Naive thymus-derived CD4-positive, alpha-beta T cell (primary cell): ENCODE measurements at regions not wholly inside any gene's neighbourhood (a gene's known extent, or its start where the extent isn't known, plus 50 kb on each side); places are given as distances from the start of the nearest gene placed in this dataset.

Experiments used
- ATAC-seq: fragments of 150-1000 bp; cut with Tn5 transposase; 2 replicates; pipeline ENCODE4 v1.10.0; 2021; ENCODE audit warnings: mild to moderate bottlenecking, moderate library complexity
- CTCF ChIA-PET: fragments of 350-600 bp; sonication (Branson Sonifier 250); formaldehyde crosslinking; loops from one replicate; lab custom pipeline; 2021; ENCODE audit warnings: antibody characterized with exemption; lab: Charles Lee
- POLR2A ChIA-PET: fragments of 350-600 bp; sonication (Branson Sonifier 250); formaldehyde crosslinking; loops from one replicate; lab custom pipeline; 2021; ENCODE audit warnings: antibody characterized with exemption, inconsistent platforms; lab: Charles Lee
- DNase-seq, 9 donors: peaks; one replicate each; pipeline versions ENCODE4 v3.0.0 to v3.0.0-alpha.2; 2020 to 2022; ENCODE audit warnings: mixed read lengths in 1 of 9
- H3K27ac ChIP-seq: one replicate; pipeline ENCODE4 v1.7.0; 2013; ENCODE audit warnings: mild to moderate bottlenecking, low read depth, low read length, moderate library complexity
- H3K27me3 ChIP-seq, 2 donors: one replicate each; pipeline ENCODE4 v1.7.0; 2013; ENCODE audit warnings: low read length in 2 of 2, mild to moderate bottlenecking in 2 of 2, moderate library complexity in 2 of 2; ENCODE audit not compliant: control insufficient read depth in 2 of 2, insufficient read depth in 2 of 2
- H3K36me3 ChIP-seq, 3 experiments: 1 replicate in 2 of 3; 2 replicates in 1 of 3; pipeline ENCODE4 v1.7.0; 2013; ENCODE audit warnings: low read length in 3 of 3, mild to moderate bottlenecking in 3 of 3, moderate library complexity in 1 of 3; ENCODE audit not compliant: insufficient read depth in 3 of 3, control insufficient read depth in 2 of 3
- H3K4me1 ChIP-seq, 2 donors: one replicate each; pipeline ENCODE4 v1.7.0; 2013; ENCODE audit warnings: low read length in 2 of 2, mild to moderate bottlenecking in 2 of 2, moderate library complexity in 1 of 2; ENCODE audit not compliant: control insufficient read depth in 2 of 2, insufficient read depth in 2 of 2
- H3K4me3 ChIP-seq: 2 replicates; pipeline ENCODE4 v1.7.0; 2013; ENCODE audit warnings: mild to moderate bottlenecking, low read length
- H3K9me3 ChIP-seq, 3 experiments: 1 replicate in 2 of 3; 2 replicates in 1 of 3; pipeline ENCODE4 v1.7.0; 2013; ENCODE audit warnings: low read length in 3 of 3; ENCODE audit not compliant: control insufficient read depth in 2 of 3
- H3K27ac Mint-ChIP-seq, 9 donors: one replicate each; pipeline ENCODE4 v1.8.0; 2020 to 2022; ENCODE audit warnings: mixed read lengths in 9 of 9, mild to moderate bottlenecking in 8 of 9, moderate library complexity in 5 of 9, inconsistent platforms in 2 of 9
- H3K27me3 Mint-ChIP-seq, 5 donors: one replicate each; pipeline ENCODE4 v1.8.0; 2021 to 2022; ENCODE audit warnings: mixed read lengths in 5 of 5, mild to moderate bottlenecking in 1 of 5
- H3K36me3 Mint-ChIP-seq, 5 donors: one replicate each; pipeline ENCODE4 v1.8.0; 2020 to 2022; ENCODE audit warnings: mixed read lengths in 5 of 5, mild to moderate bottlenecking in 3 of 5, inconsistent platforms in 1 of 5
- H3K4me1 Mint-ChIP-seq, 7 donors: one replicate each; pipeline ENCODE4 v1.8.0; 2020 to 2022; ENCODE audit warnings: mixed read lengths in 7 of 7, mild to moderate bottlenecking in 3 of 7, inconsistent platforms in 1 of 7
- H3K4me3 Mint-ChIP-seq, 10 donors: one replicate each; pipeline ENCODE4 v1.8.0; 2020 to 2022; ENCODE audit warnings: mild to moderate bottlenecking in 10 of 10, mixed read lengths in 10 of 10, moderate library complexity in 6 of 10, inconsistent platforms in 2 of 10
- H3K9me3 Mint-ChIP-seq, 11 donors: one replicate each; pipeline ENCODE4 v1.8.0; 2020 to 2022; ENCODE audit warnings: mixed read lengths in 11 of 11, mild to moderate bottlenecking in 4 of 11, inconsistent platforms in 1 of 11, moderate library complexity in 1 of 11
- intact Hi-C, 2 donors: fragments of 100-400 bp; cut with micrococcal nuclease; formaldehyde crosslinking; loops; one replicate each; pipeline ENCODE4 v1.15.1; 2023

- Mint-ChIP-seq H3K9me3 (no peaks in the 10 kb centered on the region), H3K27me3 (peaks cover 0 to 36% (median 0%) of the 10 kb centered on the region in 5 donors), H3K4me3 (no peak overlapping the region), H3K36me3 (no peaks in the 10 kb centered on the region), H3K4me1 (peaks cover 0 to 6% (median 0%) of the 10 kb centered on the region in 7 donors), H3K27ac (peak overlapping the region in 1 of 9 donors; percentile 2)
- H3K4me3 ChIP-seq: no peak overlapping the region
- DNase-seq (no peak), ATAC-seq (no peak)
- no peaks in the 10 kb centered on the region for H3K27me3 ChIP-seq
- no peak overlapping the region for H3K27ac ChIP-seq
- H3K36me3 ChIP-seq: no peaks in the 10 kb centered on the region
- intact Hi-C loops: loop anchor here (2.0 to 10.0 kb wide), 4 partner anchors 128 to 1016 kb away; no protein-coding TSS in a partner anchor
- ChIA-PET CTCF (interaction anchor here (0.6 to 9.3 kb wide), 15 partner anchors 10 to 763 kb away, joined by 3 to 269 read pairs (median 7); no protein-coding TSS in a partner anchor), POLR2A (interaction anchor here (1.0 to 1.9 kb wide), 3 partner anchors 120 to 128 kb away, joined by 4 to 13 read pairs (median 5); no protein-coding TSS in a partner anchor)
- H3K9me3 ChIP-seq: no peaks in the 10 kb centered on the region
- no peaks in the 10 kb centered on the region for H3K4me1 ChIP-seq
Observed at GRCh38 chr11:11029027-11029426, 171.2 kb upstream of the ZBED5 start.

DNA sequence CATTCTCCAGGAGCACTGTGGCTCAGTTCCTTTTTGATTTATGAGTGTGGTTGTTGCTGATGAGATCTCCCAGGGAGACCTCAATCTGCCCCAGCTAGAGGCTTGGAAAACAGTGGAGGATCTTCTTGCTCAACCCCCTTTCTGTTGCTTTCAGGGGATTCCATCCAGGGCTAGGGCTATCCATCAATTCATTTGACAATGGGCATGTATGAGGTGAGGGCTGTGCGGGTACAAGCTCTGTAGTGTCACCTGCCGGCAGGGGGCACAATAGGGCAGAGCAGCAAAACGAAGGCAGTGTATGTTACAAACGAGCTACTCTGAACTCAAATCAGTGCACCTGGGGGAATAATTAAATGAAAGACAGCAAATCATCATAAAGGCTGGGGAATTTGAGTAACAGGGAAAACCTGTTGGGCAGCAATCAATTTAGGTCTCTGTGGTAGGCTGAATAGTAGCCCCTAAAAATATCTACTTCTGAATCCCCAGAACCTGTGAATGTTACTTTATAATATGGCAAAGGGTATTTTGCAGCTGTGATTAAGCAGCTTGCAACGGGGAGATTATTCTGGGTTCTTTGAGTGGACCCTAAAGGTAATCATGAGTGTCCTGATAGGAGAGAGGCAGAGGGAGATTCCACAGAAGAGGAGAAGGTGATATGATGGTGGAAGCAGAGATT, 170.3 kb upstream of the ZBED5 start:
- no peak overlapping the region for H3K4me3 Mint-ChIP-seq
- POLR2A ChIA-PET: interaction anchor here (0.8 to 1.9 kb wide), 8 partner anchors 41 to 786 kb away, joined by 3 to 13 read pairs (median 4); no protein-coding TSS in a partner anchor
- Histone ChIP-seq H3K27me3 (no peaks in the 10 kb centered on the region), H3K4me1 (no peaks in the 10 kb centered on the region), H3K36me3 (no peaks in the 10 kb centered on the region), H3K4me3 (no peak overlapping the region), H3K9me3 (no peaks in the 10 kb centered on the region), H3K27ac (no peak overlapping the region)
- ATAC-seq (peak; percentile 97), DNase-seq (peak; percentile 59 to 82 (median 72))
- no peaks in the 10 kb centered on the region for H3K36me3 Mint-ChIP-seq
- H3K27me3 Mint-ChIP-seq: peaks cover 0 to 32% (median 0%) of the 10 kb centered on the region in 5 donors
- CTCF ChIA-PET: interaction anchor here (0.5 to 9.3 kb wide), 37 partner anchors 10 to 773 kb away, joined by 3 to 269 read pairs (median 4); partner anchors contain the start of gene EIF4G2
- H3K9me3 Mint-ChIP-seq: no peaks in the 10 kb centered on the region
- peaks cover 0 to 6% (median 0%) of the 10 kb centered on the region in 7 donors for H3K4me1 Mint-ChIP-seq
- intact Hi-C loops: loop anchor here (1.0 to 10.0 kb wide), 9 partner anchors 129 to 1017 kb away; no protein-coding TSS in a partner anchor
- peak overlapping the region in 5 of 9 donors; percentile 2 to 26 (median 12) for H3K27ac Mint-ChIP-seq

GRCh38 chr11:11027288-11027687, 169.4 kb upstream of the ZBED5 start:
- intact Hi-C loops: loop anchor here (10.0 kb wide), 2 partner anchors 622 to 1018 kb away; no protein-coding TSS in a partner anchor

GRCh38 chr11:11025087-11025486, 167.2 kb upstream of the ZBED5 start:
- peaks cover 0 to 36% (median 0%) of the 10 kb centered on the region in 5 donors for H3K27me3 Mint-ChIP-seq
- CTCF ChIA-PET: interaction anchor here (2.9 to 9.3 kb wide), 4 partner anchors 10 to 232 kb away, joined by 14 to 269 read pairs (median 28); no protein-coding TSS in a partner anchor
- no peak for DNase-seq
- Histone ChIP-seq H3K27ac (no peak overlapping the region), H3K4me1 (no peaks in the 10 kb centered on the region), H3K9me3 (no peaks in the 10 kb centered on the region), H3K36me3 (no peaks in the 10 kb centered on the region), H3K27me3 (no peaks in the 10 kb centered on the region), H3K4me3 (no peak overlapping the region)
- no peak overlapping the region for H3K27ac Mint-ChIP-seq
- intact Hi-C loops: loop anchor here (10.0 kb wide), 2 partner anchors 620 to 1020 kb away; no protein-coding TSS in a partner anchor
- POLR2A ChIA-PET: interaction anchor here (1.3 kb wide), 1 partner anchor 9 kb away, joined by 3 read pairs; no protein-coding TSS in a partner anchor
- H3K4me3 Mint-ChIP-seq: no peak overlapping the region
- H3K4me1 Mint-ChIP-seq: peaks cover 0 to 6% (median 0%) of the 10 kb centered on the region in 7 donors
- no peaks in the 10 kb centered on the region for H3K36me3 Mint-ChIP-seq
- H3K9me3 Mint-ChIP-seq: no peaks in the 10 kb centered on the region
- no peak for ATAC-seq

More at GRCh38 chr11:11027288-11027687, 169.4 kb upstream of the ZBED5 start:
- ATAC-seq (no peak), DNase-seq (no peak)
- H3K27ac ChIP-seq: no peak overlapping the region
- Mint-ChIP-seq H3K4me1 (peaks cover 0 to 6% (median 0%) of the 10 kb centered on the region in 7 donors), H3K27ac (no peak overlapping the region), H3K9me3 (no peaks in the 10 kb centered on the region), H3K27me3 (peaks cover 0 to 32% (median 0%) of the 10 kb centered on the region in 5 donors), H3K4me3 (no peak overlapping the region), H3K36me3 (no peaks in the 10 kb centered on the region)
- no peaks in the 10 kb centered on the region for H3K36me3 ChIP-seq
- ChIA-PET CTCF (interaction anchor here (0.5 to 9.3 kb wide), 21 partner anchors 9 to 767 kb away, joined by 3 to 269 read pairs (median 4); partner anchors contain the start of gene EIF4G2), POLR2A (interaction anchor here (1.5 to 1.9 kb wide), 3 partner anchors 122 to 223 kb away, joined by 5 to 6 read pairs (median 5); no protein-coding TSS in a partner anchor)
- no peak overlapping the region for H3K4me3 ChIP-seq
- H3K4me1 ChIP-seq: no peaks in the 10 kb centered on the region
- no peaks in the 10 kb centered on the region for H3K27me3 ChIP-seq
- H3K9me3 ChIP-seq: no peaks in the 10 kb centered on the region

- ATAC-seq (peak; percentile 37), DNase-seq (peak in 4 of 9 donors; percentile 9 to 35 (median 26))
- H3K27ac Mint-ChIP-seq: no peak overlapping the region
Observed at GRCh38 chr11:11022125-11022730, 164.4 kb upstream of the ZBED5 start.

DNA sequence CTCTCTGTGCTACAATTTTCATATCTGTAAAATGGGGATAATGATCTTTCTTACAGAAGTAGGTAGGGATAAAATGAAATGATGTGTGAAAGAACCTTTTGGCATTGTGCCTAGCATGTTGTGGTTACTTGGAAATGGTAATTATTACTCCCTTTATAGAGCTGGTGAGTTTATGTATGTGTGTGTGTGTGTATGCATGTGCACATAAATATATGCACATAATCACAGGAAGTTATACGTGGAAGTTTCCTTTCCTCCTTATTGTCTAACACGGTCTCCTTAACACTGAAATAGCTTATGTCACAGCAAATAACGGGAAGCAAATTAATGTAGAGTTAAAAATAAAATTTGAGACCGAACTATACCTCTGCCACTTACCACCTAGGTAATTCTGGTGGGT, 163.7 kb upstream of the ZBED5 start:
- H3K27ac ChIP-seq: no peak overlapping the region
- no peak overlapping the region for H3K4me3 ChIP-seq
- Mint-ChIP-seq H3K4me3 (no peak overlapping the region), H3K27me3 (peaks cover 0 to 19% (median 0%) of the 10 kb centered on the region in 5 donors), H3K36me3 (no peaks in the 10 kb centered on the region), H3K9me3 (no peaks in the 10 kb centered on the region), H3K27ac (no peak overlapping the region), H3K4me1 (no peaks in the 10 kb centered on the region)
- H3K9me3 ChIP-seq: no peaks in the 10 kb centered on the region
- ChIA-PET CTCF (interaction anchor here (0.5 to 2.1 kb wide), 10 partner anchors 15 to 370 kb away, joined by 3 to 47 read pairs (median 4); no protein-coding TSS in a partner anchor), POLR2A (interaction anchor here (0.6 to 1.3 kb wide), 4 partner anchors 85 to 229 kb away, joined by 3 to 5 read pairs (median 3); partner anchors contain the start of gene EIF4G2)
- intact Hi-C loops: loop anchor here (10.0 kb wide), 2 partner anchors 617 to 1023 kb away; no protein-coding TSS in a partner anchor
- DNase-seq (no peak), ATAC-seq (no peak)
- H3K27me3 ChIP-seq: no peaks in the 10 kb centered on the region
- no peaks in the 10 kb centered on the region for H3K4me1 ChIP-seq
- no peaks in the 10 kb centered on the region for H3K36me3 ChIP-seq

More at GRCh38 chr11:11022125-11022730, 164.4 kb upstream of the ZBED5 start:
- intact Hi-C loops: loop anchor here (1.0 to 10.0 kb wide), 5 partner anchors 89 to 1023 kb away; no protein-coding TSS in a partner anchor
- ChIA-PET POLR2A (interaction anchor here (1.1 to 1.2 kb wide), 2 partner anchors 214 to 231 kb away, joined by 3 to 4 read pairs; partner anchors contain the start of gene EIF4G2), CTCF (interaction anchor here (0.6 to 3.0 kb wide), 8 partner anchors 15 to 765 kb away, joined by 3 to 47 read pairs (median 5); no protein-coding TSS in a partner anchor)
- no peaks in the 10 kb centered on the region for H3K4me1 ChIP-seq
- H3K9me3 Mint-ChIP-seq: no peaks in the 10 kb centered on the region
- H3K4me1 Mint-ChIP-seq: no peaks in the 10 kb centered on the region
- H3K4me3 ChIP-seq: no peak overlapping the region
- H3K36me3 Mint-ChIP-seq: no peaks in the 10 kb centered on the region
- peaks cover 0 to 17% (median 0%) of the 10 kb centered on the region in 5 donors for H3K27me3 Mint-ChIP-seq
- no peak overlapping the region for H3K27ac ChIP-seq
- no peaks in the 10 kb centered on the region for H3K36me3 ChIP-seq
- H3K27me3 ChIP-seq: no peaks in the 10 kb centered on the region
- no peak overlapping the region for H3K4me3 Mint-ChIP-seq
- H3K9me3 ChIP-seq: no peaks in the 10 kb centered on the region
